Esophagus mucosa (tissue), 1 donor: ENCODE measurements at regions not wholly inside any gene's neighbourhood (a gene's known extent, or its start where the extent isn't known, plus 50 kb on each side); places are given as distances from the start of the nearest gene placed in this dataset.
A peak's percentile ranks its signal among the peaks of the same experiment; 100 is the strongest.

Source experiments
- ATAC-seq: fragments of 200-7000 bp; cut with Tn5 transposase; one replicate; pipeline ENCODE4 v1.9.1; 2020
- donor health status: DM: yes; HTN: yes; CAD: no.

DNA sequence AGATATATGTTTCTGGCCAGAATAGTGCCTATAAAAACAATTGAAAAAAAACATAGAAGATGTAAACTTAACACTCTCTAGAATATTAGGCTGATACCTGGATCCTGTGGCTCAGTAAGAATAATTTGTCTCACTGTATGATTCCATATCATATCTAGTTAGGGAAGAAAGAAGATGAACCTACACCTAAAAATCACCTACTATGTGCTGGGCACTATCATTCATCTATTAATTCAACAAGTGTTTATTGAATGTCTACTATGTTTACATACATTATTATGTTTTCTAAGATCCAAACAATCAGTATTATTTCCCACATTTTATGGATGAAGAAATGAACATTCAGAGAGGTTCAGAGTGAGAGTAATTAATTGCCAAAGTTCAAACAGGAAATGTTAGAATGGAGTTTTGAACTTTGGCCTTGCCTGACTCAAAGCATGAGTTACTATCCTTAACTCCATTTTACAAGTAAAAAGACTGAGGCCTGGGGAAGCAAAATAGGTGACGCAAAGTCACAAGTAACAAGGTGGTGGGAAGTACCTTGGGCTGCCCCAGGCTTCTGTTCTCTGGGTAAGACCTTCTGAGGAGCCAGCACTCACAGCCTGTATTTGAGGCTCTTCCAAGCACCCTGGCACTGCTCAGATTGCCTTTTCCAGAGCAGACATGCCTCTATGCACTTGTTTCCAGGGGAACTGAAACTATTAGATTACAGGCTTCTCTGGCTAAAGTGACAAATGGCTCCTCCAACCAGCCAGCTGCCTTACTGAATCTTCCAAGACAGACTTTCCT, 111.1 kb upstream of the ACSL4 start:
- ATAC-seq, result no peak

DNA sequence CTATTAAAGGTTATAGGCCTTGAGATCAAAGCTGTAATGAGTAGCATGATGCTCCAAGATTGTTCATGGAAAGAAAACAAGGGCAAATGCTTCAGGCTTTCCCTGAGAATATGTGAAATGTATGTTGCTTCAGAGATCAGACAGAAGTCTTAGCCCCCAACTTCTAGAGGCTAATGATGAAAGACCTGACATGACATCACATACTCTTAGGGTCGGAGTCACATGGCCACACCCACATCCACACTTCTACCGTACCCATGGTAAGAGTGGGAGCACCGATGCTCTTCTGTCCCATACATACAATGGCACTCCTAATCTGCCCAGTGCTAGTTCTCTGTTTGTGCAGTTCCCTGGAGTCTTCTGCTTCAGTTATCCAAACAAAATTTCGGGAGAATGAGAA, 111.9 kb upstream of the ACSL4 start:
- no peak for ATAC-seq

DNA sequence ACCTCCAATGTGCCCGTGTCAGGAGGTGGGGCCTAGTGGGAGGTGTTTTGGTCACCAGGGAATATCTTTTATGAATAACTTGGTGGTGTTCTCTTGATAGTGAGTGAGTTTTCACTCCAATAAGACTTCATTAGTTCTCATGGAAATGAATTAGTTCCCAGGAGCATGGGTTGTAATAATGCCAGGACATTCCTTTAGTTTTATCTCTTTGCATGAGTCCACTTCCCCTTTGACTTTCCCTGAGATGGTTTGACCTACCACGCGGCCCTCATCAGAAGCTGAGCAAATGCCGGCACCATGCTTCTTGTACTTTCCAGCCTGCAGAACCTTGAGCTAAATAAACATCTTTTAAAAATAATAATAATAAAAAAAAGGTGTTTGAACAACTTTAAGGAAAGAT, 112.9 kb upstream of the ACSL4 start:
- ATAC-seq, result no peak

DNA sequence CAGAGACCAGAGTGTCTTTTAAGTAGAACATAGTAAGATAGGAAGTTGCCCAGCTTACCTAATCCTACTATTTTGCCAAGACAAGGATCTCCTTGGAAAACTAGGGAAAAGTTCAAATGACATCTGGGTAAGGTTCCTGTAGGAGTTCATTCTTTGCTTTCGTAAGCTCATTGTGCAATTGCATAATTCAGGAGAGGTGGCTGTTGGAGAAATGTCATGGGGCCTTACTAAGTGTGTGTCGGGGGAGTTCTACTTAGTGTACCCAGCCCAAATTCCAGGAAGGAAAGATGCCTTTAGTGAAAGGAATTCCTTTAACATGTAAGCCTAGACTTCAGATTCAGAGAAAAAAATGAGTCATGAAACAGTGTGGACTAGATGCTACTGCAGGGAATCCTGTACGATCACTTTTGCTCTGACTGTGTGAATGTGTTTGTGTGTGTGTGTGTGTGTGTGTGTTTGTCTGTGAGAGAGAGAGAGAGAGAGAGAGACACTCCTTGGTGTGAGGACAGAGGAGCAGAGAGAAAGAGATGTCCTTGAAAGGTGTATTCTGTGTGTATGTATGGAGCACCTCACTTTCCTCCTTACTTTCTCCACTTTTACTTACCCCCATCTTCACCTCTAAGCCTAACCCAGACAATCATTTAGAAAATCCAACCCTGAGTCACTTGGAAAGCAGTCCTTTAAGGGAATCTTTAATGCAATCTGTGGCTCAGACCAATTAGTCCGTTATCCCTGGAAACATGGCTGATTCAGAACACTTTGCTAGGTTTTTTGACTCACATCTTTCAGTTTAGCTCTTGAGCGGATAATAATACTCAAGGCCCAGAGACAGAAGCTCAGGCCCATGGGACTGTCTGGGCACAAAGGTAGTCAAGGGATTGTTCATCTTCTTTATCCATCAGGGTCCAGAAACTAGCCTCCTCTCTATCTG, 114.5 kb upstream of the ACSL4 start:
- ATAC-seq, result peak; percentile 35

DNA sequence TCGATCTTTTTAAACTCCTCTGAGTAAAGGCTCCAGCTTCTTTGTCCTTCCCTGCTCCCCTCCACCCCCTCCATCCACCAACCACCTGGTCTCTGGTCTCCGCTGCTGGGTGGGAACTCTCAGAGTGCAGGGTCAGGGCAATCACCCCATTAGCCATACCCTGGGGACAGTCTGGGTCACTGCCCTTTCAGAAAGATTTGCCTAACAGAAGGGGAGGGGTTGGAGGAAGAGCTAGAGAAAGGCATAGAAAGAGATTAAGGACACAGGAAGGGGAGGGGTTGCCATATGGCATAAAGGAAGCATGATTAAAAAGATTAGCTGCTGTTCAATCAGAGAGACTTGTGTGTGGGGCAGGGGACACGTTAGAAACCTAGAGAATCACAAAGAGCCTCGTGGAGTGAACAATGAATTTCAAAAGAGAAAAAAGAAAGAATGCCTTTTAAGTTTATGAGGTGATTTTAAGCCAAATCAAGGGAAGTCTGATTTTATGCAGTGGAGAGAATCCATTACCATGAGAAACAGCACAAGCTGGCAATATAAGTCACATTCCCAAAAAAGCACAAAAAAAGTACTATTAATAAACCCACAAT, 115.5 kb upstream of the ACSL4 start:
- ATAC-seq, result no peak

DNA sequence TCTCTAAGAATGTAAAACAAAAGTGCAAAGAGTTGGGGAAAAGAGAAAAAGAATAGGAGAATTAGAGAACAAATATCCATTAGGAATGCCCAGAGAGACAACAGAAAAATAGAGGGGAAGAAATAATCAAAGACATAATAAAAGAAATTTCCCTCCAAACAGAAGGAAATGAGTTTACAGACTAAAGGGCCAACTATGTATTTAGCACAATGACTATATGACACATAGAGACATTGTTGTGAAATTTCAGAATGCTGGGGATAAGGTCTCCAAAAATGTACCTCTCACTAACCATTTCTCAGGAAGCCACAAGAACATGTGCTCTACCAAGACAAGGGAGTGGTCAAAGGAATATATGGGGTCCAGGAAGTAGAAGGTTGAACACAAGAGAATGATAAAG, 121.0 kb upstream of the ACSL4 start:
- no peak for ATAC-seq

DNA sequence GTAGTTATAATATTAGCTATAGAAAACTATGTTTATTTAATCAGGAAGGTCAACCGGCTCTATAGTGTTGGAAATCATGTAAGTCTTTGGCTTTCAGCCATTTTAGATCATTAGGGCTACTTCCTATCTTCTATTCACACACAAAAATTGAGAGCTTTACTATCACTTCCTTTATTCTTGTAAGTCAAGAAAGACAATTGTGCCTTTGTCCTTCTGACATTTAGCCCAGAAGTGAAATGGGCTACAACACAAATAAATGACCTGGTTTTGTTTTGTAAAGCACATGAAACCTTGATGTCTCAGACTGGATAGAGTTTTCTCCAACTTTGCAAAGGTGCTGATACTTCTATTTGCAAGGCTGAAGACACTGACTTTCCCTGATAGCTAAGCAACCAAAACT, 122.4 kb upstream of the ACSL4 start:
- ATAC-seq, result no peak

DNA sequence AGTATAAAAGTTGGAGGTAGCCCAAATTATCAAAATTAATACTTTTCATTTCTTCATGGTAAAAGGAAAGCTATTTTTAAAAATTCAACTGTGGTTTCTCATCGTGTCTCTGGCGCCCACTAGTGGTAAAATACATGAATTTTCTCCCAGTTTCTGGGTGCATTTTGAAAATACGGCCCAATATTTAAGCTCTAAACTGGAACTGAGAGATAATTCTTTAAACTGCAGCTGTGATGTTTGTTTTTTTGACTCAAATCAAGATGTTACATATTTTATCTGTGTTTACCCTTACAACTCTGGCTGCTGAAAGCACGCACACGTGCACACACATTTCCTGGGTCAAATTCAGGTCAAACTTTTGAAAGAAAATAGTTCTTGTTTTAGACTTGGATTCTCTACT, 123.9 kb upstream of the ACSL4 start:
- ATAC-seq, result no peak

DNA sequence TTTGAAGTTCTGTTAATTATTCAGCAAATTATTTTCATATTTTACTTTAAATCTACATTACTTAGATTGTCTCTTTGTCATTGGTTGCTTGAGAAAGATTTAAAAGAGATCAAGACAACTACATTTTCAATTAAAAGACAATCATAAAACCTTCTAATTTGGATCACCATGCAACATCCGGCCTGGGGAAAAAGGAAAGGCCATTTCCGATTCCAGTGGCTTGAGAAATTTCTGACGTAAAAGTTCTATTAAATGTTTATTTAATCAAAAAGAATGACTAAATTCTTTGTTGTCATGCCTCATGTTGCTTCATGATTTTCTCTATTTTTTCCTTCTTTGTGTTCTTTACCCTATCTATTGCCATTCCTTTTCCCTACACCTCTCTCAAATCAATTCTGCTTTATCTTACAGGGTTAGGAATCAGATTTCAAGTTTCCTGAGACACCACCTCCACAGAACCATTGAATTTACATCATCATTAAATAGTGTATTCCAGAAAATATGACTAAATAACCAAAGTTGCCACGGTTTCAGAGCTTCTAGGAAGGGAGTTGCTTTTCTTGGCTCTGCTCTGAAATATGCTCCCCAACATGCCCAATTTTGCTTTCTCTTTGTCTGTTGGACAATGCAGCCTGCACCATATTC, 124.6 kb upstream of the ACSL4 start:
- peak; percentile 48 for ATAC-seq

DNA sequence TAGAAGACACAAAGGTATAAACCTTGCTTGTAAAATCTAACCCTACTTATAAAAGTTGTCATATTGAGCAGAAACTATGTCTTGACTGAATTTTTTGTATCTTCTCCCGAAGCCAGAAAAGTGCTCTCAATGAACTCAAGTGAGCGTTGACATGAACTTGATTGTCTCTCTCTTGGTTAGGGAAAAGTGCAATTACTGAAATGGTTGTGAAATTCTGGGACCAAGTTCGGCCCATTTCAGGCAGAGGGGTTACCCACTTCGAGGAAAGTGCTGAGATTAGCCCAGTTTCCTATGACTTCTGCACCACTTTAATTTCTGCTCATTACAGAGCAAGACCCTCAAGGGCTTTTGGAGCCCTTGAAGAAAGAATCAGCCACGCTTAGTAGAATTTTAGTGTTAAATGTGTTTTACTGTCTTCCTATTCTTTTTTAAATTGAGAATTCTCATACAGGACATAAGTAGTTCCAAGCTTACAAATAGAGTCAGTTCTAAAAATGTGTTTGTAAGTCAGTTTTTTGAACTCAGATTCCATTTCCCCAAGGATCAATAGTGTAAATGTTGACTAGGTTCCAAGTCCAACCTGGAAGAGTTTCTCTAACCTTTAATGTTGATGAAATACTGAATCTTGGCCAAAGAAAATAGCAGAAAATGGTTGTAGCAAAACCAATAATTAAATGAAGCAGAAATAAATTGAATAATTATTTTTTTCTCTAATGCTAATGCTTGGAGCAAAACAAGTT, 125.7 kb upstream of the ACSL4 start:
- no peak for ATAC-seq

DNA sequence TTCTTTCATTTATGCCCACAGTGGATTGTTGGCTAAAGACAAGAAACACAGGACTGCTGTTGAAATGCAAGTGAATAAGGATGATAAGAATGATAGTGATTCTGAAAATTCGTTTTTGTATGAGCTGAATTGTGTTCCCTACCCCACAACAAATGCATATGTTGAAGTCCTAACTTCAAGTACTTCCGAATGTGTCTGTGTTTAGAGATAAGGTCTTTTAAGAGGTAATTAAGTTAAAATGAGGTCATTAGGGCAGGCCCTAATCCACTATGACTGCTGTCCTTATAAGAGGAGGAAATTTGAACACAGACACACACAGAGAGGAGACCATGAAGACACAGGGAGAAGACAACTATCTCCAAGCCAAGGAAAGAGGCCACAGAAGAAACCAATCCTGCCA, 126.6 kb upstream of the ACSL4 start:
- no peak for ATAC-seq

DNA sequence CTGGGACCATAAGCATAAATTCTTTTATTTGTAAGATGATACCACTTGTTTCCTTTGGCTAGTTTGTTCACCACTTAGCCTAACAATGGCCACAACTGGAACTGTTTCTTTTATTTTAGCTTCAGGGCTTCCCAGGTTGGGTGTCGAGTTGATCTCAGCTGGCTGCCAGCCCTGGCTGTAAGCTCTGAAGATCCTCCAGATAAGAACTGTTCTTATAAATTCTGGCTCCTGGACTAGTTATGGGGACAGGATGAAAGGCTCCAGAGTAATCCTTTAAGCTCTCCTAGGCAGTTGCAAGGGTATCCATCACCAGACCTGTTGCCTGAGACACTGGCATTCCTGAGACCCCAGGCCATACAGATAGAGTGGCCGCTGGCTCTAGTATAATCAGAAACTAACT, 129.4 kb upstream of the ACSL4 start:
- ATAC-seq, result no peak

DNA sequence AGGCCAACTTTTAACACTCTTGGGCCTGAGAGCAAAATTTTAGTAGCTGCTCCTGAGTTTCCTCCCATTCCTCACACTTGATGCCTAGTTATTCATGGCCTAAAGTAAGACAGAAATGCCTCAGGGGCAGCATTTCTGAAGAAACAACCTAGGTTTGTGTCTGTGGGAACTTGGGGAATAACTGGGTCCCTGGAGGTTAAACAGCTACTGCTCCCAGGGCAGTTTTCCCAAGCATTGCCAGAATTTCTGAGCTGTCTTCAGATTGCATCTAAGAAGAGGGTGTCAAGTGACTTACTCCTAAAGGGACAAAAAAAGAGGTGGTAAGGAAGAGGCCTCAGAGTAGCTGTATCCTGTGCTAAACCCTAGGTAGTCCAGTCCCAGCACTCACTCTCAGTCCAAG, 130.8 kb upstream of the ACSL4 start:
- ATAC-seq, result no peak

DNA sequence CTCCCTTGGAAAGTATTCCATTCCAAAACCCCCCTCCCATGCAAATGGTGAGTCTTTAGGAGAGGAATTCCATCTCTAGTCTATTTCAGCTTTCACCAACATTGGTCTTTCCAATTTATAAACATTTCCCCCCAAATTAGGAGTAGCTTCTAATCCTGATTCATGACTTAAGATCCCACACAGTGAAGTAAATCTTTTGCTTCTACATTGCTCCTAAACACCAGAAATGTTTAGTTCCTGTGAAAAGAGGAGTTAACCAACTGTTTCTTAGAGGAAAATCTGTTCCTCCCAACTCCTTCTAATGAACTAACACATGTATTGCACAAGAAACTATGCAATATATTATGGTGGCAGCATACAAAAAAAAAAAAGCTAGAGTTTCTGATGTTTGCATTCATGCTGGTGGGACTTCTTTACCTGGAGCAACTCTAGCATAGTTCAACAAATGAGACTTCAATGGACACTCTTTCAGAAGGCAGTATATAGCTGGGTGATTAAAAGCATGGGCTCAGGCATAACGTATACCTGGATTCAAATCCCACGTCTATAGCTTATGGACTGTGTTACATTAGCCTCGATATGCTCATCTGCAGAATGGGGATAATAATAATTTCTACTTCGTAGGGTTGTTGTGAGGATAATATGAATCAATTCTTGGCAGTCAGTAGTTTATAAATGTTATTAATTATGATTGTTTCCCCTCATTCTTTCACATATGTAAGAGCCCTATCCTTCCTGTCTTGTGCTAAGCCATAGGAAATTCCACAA, 131.6 kb upstream of the TMEM164 start:
- ATAC-seq, result no peak

DNA sequence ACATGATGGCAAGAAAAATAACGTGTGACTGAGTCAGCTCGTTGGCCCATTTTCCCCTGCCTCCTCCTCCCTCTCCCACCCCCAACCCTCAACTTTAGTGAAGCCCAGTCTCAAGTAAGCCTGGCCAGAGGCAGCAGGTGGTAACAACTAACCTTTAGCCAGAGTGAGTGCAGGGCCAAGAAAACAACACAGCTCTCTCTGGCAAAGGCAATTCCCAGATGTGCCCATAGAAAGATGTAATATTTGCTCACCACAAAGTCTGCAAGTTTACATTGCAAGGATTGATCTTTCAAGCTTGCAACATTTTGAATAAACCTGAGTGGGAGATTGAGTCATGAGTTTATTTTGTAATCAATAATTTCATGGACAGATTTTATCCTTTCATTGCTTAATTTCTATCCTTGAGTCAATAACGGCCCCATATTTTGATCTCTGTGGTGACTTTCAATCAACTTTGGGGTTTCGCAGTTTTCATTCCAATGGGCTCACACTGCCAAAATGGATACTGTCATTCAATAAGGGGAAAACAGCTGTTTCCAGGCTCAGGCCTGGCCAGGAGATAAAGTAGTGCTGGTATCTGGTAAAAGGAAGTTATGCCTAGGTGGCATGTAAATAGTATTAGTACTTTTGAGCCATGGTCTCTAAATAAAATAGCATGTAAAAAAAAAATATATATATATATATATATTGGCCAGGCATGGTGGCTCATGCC, 130.7 kb upstream of the TMEM164 start:
- ATAC-seq, result no peak

DNA sequence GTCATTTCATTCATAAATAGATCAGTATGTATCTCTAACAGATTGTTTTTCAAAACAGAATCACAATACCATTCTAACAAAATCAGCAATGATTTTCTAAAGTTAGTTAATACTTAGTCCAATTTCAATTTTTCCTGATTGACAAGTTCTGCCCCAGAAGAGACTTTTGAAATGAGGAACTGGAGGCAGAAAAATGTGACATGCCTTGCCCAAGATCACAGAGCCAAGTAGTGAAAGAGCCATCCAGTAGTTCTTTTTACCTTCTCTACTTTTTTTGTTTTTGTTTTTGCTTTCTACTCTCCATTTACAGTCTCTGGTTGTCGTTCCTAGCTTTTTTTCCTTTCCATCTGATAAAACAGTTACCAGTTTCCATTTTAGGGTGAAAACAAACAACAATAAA, 129.3 kb upstream of the TMEM164 start:
- no peak for ATAC-seq

DNA sequence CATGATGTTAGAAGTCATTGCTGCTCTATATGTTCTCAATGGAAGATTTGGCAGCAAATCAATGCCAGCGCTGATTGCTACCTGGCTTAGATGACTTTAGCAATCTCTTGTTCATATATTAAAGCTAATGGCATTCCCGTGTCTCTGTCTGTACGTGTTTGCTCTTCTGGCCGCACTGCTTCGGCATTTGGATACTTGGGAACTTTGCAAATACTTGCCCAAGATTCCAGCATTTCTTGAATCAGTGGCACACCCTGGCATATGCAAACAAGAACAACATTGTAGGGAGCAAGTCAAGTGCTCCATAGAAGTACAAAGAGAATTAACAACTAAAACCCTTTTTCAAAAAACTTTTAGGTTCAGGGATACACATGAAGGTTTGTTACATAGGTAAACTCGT, 128.9 kb upstream of the TMEM164 start:
- ATAC-seq, result peak; percentile 71

DNA sequence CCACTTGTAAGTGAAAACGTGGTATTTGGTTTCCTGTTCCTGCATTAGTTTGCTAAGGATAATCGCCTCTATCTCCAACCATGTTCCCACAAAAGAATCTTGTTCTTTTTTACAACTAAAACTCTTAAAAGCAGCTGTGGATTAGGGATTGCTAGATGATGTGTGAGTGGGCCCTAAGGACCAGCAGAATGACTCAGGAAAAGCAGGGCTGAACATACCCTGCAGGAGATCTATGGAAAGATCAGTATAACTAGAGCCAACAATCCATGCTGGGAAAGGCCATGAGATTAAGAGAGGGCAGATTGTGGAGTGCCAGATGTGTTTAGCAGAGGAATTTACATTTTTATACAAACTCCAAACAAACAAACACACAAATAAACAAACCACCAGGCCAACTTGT, 128.4 kb upstream of the TMEM164 start:
- no peak for ATAC-seq

DNA sequence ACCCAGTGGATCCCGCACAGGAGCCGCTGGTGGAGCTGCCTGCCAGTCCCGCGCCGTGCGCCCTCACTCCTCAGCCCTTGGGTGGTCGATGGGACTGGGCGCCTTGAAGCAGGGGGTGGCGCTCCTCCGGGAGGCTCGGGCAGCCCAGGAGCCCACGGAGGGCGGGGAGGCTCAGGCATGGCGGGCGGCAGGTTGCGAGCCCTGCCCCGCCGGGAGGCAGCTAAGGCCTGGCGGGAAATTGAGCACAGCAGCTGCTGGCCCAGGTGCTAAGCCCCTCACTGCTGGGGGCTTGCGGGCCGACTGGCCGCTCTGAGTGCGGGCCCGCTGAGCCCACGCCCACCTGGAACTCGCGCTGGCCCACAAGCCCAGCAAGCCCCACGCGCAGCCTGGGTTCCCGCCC, 127.1 kb upstream of the TMEM164 start:
- ATAC-seq, result no peak

DNA sequence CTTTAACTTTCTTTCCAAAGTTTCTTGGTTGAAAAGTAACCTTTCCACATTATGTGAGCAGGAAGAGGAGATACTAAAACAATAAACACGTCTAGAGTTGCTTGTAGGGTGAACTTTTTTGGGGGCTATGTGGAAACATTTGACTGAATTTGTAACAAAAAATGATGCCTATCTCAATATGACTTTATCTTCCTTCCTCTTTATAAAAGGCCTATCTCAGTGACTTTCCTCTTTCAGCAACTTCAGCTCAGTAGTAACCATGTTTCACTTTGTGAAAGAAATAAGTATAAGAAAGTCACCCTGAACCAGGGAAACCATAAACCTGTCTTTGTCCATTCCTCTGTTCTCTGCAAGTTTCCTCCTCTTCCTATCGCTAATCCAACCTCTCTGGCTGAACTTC, 124.7 kb upstream of the TMEM164 start:
- ATAC-seq, result no peak

DNA sequence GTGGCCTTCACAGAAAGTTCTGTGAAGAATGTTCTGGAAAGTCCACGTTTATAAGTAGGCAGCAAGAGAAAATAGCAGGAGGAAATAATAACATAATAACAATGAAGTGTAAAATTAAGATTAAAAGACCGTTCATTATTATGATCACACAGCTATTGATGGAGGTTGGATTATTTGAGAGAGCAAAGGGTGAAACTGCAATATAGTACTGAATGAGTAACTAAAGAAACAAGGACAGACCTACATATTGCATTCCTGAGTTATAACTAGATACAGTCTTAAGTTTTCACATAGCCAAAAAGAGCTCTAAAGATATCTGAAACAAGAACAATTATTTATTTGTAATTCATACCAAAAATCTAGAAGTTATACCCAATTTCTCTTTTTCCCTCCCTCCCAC, 122.9 kb upstream of the TMEM164 start:
- ATAC-seq, result no peak
